ENCODE measurements at regions not wholly inside any gene's neighbourhood (a gene's known extent, or its start where the extent isn't known, plus 50 kb on each side); places are given as distances from the start of the nearest gene placed in this dataset.
A peak's percentile ranks its signal among the peaks of the same experiment; 100 is the strongest.

- Histone ChIP-seq H3K4me3 (ENCODE audit: insufficient read depth, low read length) (no peak overlapping the region), H3K79me2 (ENCODE audit: insufficient read depth, low read length) (no peaks in the 10 kb centered on the region), H3K27ac (ENCODE audit: low read depth, low read length) (no peak overlapping the region), H3K27me3 (ENCODE audit: insufficient read depth, low read length) (peaks cover 3% of the 10 kb centered on the region), H3K9me3 (ENCODE audit: low read depth, low read length) (no peaks in the 10 kb centered on the region), H3K4me1 (ENCODE audit: insufficient read depth, low read length) (no peaks in the 10 kb centered on the region), H4K20me1 (ENCODE audit: insufficient read depth, low read length) (no peaks in the 10 kb centered on the region), H2AFZ (ENCODE audit: low read length) (no peak overlapping the region), H3K4me2 (ENCODE audit: insufficient read depth, low read length) (no peak overlapping the region), H3K36me3 (ENCODE audit: insufficient read depth, low read length) (no peaks in the 10 kb centered on the region)
- TF ChIP-seq, protein P1, sequence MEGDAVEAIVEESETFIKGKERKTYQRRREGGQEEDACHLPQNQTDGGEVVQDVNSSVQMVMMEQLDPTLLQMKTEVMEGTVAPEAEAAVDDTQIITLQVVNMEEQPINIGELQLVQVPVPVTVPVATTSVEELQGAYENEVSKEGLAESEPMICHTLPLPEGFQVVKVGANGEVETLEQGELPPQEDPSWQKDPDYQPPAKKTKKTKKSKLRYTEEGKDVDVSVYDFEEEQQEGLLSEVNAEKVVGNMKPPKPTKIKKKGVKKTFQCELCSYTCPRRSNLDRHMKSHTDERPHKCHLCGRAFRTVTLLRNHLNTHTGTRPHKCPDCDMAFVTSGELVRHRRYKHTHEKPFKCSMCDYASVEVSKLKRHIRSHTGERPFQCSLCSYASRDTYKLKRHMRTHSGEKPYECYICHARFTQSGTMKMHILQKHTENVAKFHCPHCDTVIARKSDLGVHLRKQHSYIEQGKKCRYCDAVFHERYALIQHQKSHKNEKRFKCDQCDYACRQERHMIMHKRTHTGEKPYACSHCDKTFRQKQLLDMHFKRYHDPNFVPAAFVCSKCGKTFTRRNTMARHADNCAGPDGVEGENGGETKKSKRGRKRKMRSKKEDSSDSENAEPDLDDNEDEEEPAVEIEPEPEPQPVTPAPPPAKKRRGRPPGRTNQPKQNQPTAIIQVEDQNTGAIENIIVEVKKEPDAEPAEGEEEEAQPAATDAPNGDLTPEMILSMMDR (IDR thresholded peaks at IDR 0.05; ENCODE audit: extremely low read depth, low read depth, low read length), result no peak
- no peak for DNase-seq (ENCODE audit: insufficient read length, low spot score, missing footprints)
Measured at GRCh38 chr14:104503691-104504090, 75.9 kb upstream of the C14orf180 start.

DNA sequence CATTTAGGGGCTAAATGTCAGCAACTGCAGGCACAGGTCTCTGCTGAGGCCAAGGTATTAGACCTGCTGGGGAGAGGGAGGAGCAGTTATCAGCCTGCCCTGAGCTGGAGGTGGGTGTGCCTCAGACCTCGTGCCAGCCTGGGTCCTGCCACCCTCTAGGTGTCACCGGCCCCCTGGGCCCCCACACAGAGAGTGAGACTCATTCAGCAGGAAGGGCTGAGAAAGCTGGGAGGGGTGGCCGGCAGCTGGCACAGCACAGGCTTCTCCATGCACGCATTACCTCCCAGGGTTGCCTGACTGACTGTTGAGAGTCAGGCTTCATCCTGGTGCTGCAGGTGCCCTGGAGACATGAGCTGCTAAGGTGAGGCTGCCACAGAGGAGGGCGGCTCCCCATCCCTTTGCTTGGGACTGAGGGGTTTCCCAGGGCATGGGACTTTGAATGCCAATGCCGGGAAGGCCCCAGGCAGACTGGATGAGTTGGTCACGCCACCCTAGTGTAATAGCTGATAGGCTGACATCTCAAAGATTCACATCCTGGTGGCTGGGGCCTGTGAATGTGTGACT is 75.3 kb upstream of the C14orf180 start:
- Histone ChIP-seq H3K9me3 (ENCODE audit: low read depth, low read length) (no peaks in the 10 kb centered on the region), H3K27ac (ENCODE audit: low read depth, low read length) (no peak overlapping the region), H3K4me2 (ENCODE audit: insufficient read depth, low read length) (no peak overlapping the region), H3K36me3 (ENCODE audit: insufficient read depth, low read length) (no peaks in the 10 kb centered on the region), H2AFZ (ENCODE audit: low read length) (no peak overlapping the region), H4K20me1 (ENCODE audit: insufficient read depth, low read length) (no peaks in the 10 kb centered on the region), H3K4me3 (ENCODE audit: insufficient read depth, low read length) (no peak overlapping the region), H3K27me3 (ENCODE audit: insufficient read depth, low read length) (peaks cover 3% of the 10 kb centered on the region), H3K79me2 (ENCODE audit: insufficient read depth, low read length) (no peaks in the 10 kb centered on the region), H3K4me1 (ENCODE audit: insufficient read depth, low read length) (no peaks in the 10 kb centered on the region)
- peak; percentile 11 for DNase-seq (ENCODE audit: insufficient read length, low spot score, missing footprints)
- TF ChIP-seq, protein P1 (IDR thresholded peaks at IDR 0.05; ENCODE audit: extremely low read depth, low read depth, low read length), result no peak

GRCh38 chr14:104505085-104506074 is 74.2 kb upstream of the C14orf180 start:
- Histone ChIP-seq H2AFZ (ENCODE audit: low read length) (no peak overlapping the region), H3K9me3 (ENCODE audit: low read depth, low read length) (no peaks in the 10 kb centered on the region), H3K4me2 (ENCODE audit: insufficient read depth, low read length) (no peak overlapping the region), H3K27ac (ENCODE audit: low read depth, low read length) (no peak overlapping the region), H3K27me3 (ENCODE audit: insufficient read depth, low read length) (peaks cover 3% of the 10 kb centered on the region), H3K36me3 (ENCODE audit: insufficient read depth, low read length) (no peaks in the 10 kb centered on the region), H3K4me3 (ENCODE audit: insufficient read depth, low read length) (no peak overlapping the region), H3K4me1 (ENCODE audit: insufficient read depth, low read length) (no peaks in the 10 kb centered on the region), H4K20me1 (ENCODE audit: insufficient read depth, low read length) (no peaks in the 10 kb centered on the region), H3K79me2 (ENCODE audit: insufficient read depth, low read length) (no peaks in the 10 kb centered on the region)
- TF ChIP-seq, protein P1 (IDR thresholded peaks at IDR 0.05; ENCODE audit: extremely low read depth, low read depth, low read length), result no peak
- peak; percentile 21 for DNase-seq (ENCODE audit: insufficient read length, low spot score, missing footprints)
